A549 (cell line): ENCODE measurements at regions not wholly inside any gene's neighbourhood (a gene's known extent, or its start where the extent isn't known, plus 50 kb on each side); places are given as distances from the start of the nearest gene placed in this dataset.

Source experiments
- ATAC-seq, 2 experiments: fragments of 200-7000 bp in 1 of 2; fragments of >200 bp in 1 of 2; cut with Nextera tagmentation in 1 of 2; cut with Tn5 transposase in 1 of 2; 3 replicates each; pipeline versions ENCODE4 v1.8.0 to v1.9.1; 2018 to 2020; ENCODE audit warnings: mild to moderate bottlenecking in 1 of 2, moderate library complexity in 1 of 2
- CTCF ChIA-PET: fragments of 300-600 bp; sonication (Branson Sonifier 250); formaldehyde crosslinking; extraction: SDS; loops from one replicate; lab custom pipeline; 2021; ENCODE audit warnings: antibody characterized with exemption, inconsistent platforms; lab: Yijun Ruan, JAX
- POLR2A ChIA-PET: fragments of 350-600 bp; formaldehyde crosslinking; extraction: SDS; loops from one replicate; lab custom pipeline; 2021; ENCODE audit warnings: antibody characterized with exemption, inconsistent platforms; lab: Yijun Ruan, JAX
- DNase-seq, 2 experiments: peaks; one replicate each; pipeline versions ENCODE4 v3.0.0 to v3.0.0-alpha.2; 2011 to 2016; ENCODE audit warnings: low read depth in 1 of 2, low spot score in 1 of 2
- FAIRE-seq: peaks from 2 replicates; lab custom pipeline; 2011; peaks lifted over from hg19 to GRCh38; lab: Jason Lieb, UNC
- H3K27ac ChIP-seq, 2 experiments: fragments of >200 bp; sonication (Bioruptor Twin); formaldehyde crosslinking; 3 replicates each; pipeline ENCODE4 v1.5.1; 2016 to 2017
- H3K4me1 ChIP-seq: fragments of >200 bp; sonication (Bioruptor Twin); formaldehyde crosslinking; 3 replicates; pipeline ENCODE4 v1.6.1; 2016
- H3K4me2 ChIP-seq: fragments of >200 bp; sonication (Bioruptor Twin); formaldehyde crosslinking; 3 replicates; pipeline ENCODE4 v1.6.1; 2016
- H3K4me3 ChIP-seq: fragments of >200 bp; sonication (Bioruptor Twin); formaldehyde crosslinking; 3 replicates; pipeline ENCODE4 v1.5.1; 2016
- H3K9me3 ChIP-seq: fragments of >200 bp; sonication (Bioruptor Twin); formaldehyde crosslinking; 3 replicates; pipeline ENCODE4 v1.6.1; 2016
- BCL3 ChIP-seq: fragments of >200 bp; sonication (Bioruptor Twin); formaldehyde crosslinking; IDR thresholded peaks from 3 replicates; pipeline ENCODE4 v1.6.1; 2016
- BHLHE40 ChIP-seq: IDR thresholded peaks from 2 replicates; pipeline ENCODE4 v1.6.1; 2012; ENCODE audit warnings: low read depth, low read length, inconsistent platforms
- CBX8 ChIP-seq: fragments of 200-600 bp; sonication (generic); IDR thresholded peaks from 2 replicates; pipeline ENCODE4 v1.6.1; 2016
- CHD2 ChIP-seq: fragments of 150-350 bp; IDR thresholded peaks from 2 replicates; pipeline ENCODE4 v1.6.1; 2014; ENCODE audit warnings: low read length; ENCODE audit not compliant: partially characterized antibody
- CHD4 ChIP-seq: fragments of 200-600 bp; sonication (generic); IDR thresholded peaks from 2 replicates; pipeline ENCODE4 v1.6.1; 2016; ENCODE audit warnings: antibody characterized with exemption, mild to moderate bottlenecking, borderline replicate concordance
- CTCF ChIP-seq: fragments of >200 bp; sonication (Bioruptor Twin); formaldehyde crosslinking; IDR thresholded peaks from 3 replicates; pipeline ENCODE4 v1.5.1; 2016
- E2F6 ChIP-seq: IDR thresholded peaks from 2 replicates; pipeline ENCODE4 v1.6.1; 2012; ENCODE audit warnings: low read depth, borderline replicate concordance
- EHMT2 ChIP-seq: fragments of 200-600 bp; sonication (generic); IDR thresholded peaks from 2 replicates; pipeline ENCODE4 v1.6.1; 2016; ENCODE audit warnings: antibody characterized with exemption, low read depth, mild to moderate bottlenecking, moderate library complexity
- EP300 ChIP-seq, 2 experiments: fragments of >200 bp; sonication (Bioruptor Twin); formaldehyde crosslinking; IDR thresholded peaks; 2 replicates in 1 of 2; 3 replicates in 1 of 2; pipeline ENCODE4 v1.6.1; 2016 to 2017
- FOSB ChIP-seq: fragments of 250-450 bp; sonication (Bioruptor Pico); IDR thresholded peaks from 2 replicates; pipeline ENCODE4 v1.5.0; 2020; ENCODE audit warnings: mild to moderate bottlenecking, moderate library complexity
- HOXA7 ChIP-seq: fragments of 250-450 bp; sonication (Bioruptor Pico); IDR thresholded peaks from 2 replicates; pipeline ENCODE4 v1.5.0; 2020; ENCODE audit warnings: mild to moderate bottlenecking, moderate library complexity
- HOXB13 ChIP-seq: fragments of 250-450 bp; sonication (Bioruptor Pico); IDR thresholded peaks from 2 replicates; pipeline ENCODE4 v1.5.0; 2020; ENCODE audit warnings: low read depth, mild to moderate bottlenecking, moderate library complexity
- HOXB5 ChIP-seq: fragments of 250-450 bp; sonication (Bioruptor Pico); IDR thresholded peaks from 2 replicates; pipeline ENCODE4 v1.5.0; 2020; ENCODE audit warnings: mild to moderate bottlenecking, moderate library complexity
- JUNB ChIP-seq: fragments of >200 bp; sonication (Bioruptor Twin); formaldehyde crosslinking; IDR thresholded peaks from 2 replicates; pipeline ENCODE4 v1.6.1; 2016
- KDM5A ChIP-seq: fragments of 200-600 bp; sonication (generic); IDR thresholded peaks from 2 replicates; pipeline ENCODE4 v1.6.1; 2016; ENCODE audit warnings: antibody characterized with exemption, mild to moderate bottlenecking
- MAFK ChIP-seq: fragments of 450-650 bp; IDR thresholded peaks from 2 replicates; pipeline ENCODE4 v1.6.1; 2014; ENCODE audit not compliant: partially characterized antibody
- MYC ChIP-seq: IDR thresholded peaks from 2 replicates; pipeline ENCODE4 v1.6.1; 2012; ENCODE audit warnings: mild to moderate bottlenecking, inconsistent platforms, low read length, improper control_type of control experiment, borderline replicate concordance
- NFE2L2 ChIP-seq: fragments of 150-350 bp; conservative IDR thresholded peaks from 2 replicates; pipeline ENCODE4 v1.6.1; 2014; ENCODE audit warnings: low read length
- NR3C1 ChIP-seq: fragments of >200 bp; sonication (Bioruptor Twin); formaldehyde crosslinking; IDR thresholded peaks from 3 replicates; pipeline ENCODE4 v1.6.1; 2017
- PBX3 ChIP-seq: IDR thresholded peaks from 2 replicates; pipeline ENCODE4 v1.6.1; 2012
- PHF8 ChIP-seq: fragments of 200-600 bp; sonication (generic); IDR thresholded peaks from 2 replicates; pipeline ENCODE4 v1.6.1; 2016; ENCODE audit warnings: low read depth, mild to moderate bottlenecking, antibody characterized with exemption, moderate library complexity, borderline replicate concordance
- POLR2A ChIP-seq: IDR thresholded peaks from 2 replicates; pipeline ENCODE4 v1.6.1; 2012; ENCODE audit warnings: mild to moderate bottlenecking, low read length
- RAD21 ChIP-seq, 2 experiments: fragments of >200 bp in 1 of 2; sonication (Bioruptor Twin) in 1 of 2; formaldehyde crosslinking in 1 of 2; IDR thresholded peaks in 1 of 2; conservative IDR thresholded peaks in 1 of 2; 2 replicates in 1 of 2; 3 replicates in 1 of 2; pipeline ENCODE4 v1.6.1; 2012 to 2018; ENCODE audit warnings: inconsistent platforms in 1 of 2
- RARB ChIP-seq: fragments of 250-450 bp; sonication (Bioruptor Pico); IDR thresholded peaks from 2 replicates; pipeline ENCODE4 v1.8.0; 2021; ENCODE audit warnings: mild to moderate bottlenecking, moderate library complexity
- RCOR1 ChIP-seq: fragments of 150-350 bp; IDR thresholded peaks from 2 replicates; pipeline ENCODE4 v1.6.1; 2014; ENCODE audit warnings: antibody characterized with exemption, low read length, low read depth
- RFX5 ChIP-seq: fragments of 450-650 bp; IDR thresholded peaks from 2 replicates; pipeline ENCODE4 v1.7.1; 2014; ENCODE audit warnings: antibody characterized with exemption, mild to moderate bottlenecking, moderate library complexity
- RNF2 ChIP-seq: fragments of 200-600 bp; sonication (generic); IDR thresholded peaks from 2 replicates; pipeline ENCODE4 v1.6.1; 2016; ENCODE audit warnings: low read depth, mild to moderate bottlenecking, antibody characterized with exemption, moderate library complexity, borderline replicate concordance
- TP53 ChIP-seq: fragments of 250-450 bp; sonication (Bioruptor Pico); IDR thresholded peaks from 2 replicates; pipeline ENCODE4 v1.5.0; 2021; ENCODE audit warnings: mild to moderate bottlenecking, moderate library complexity
- ZSCAN20 ChIP-seq: fragments of 250-450 bp; sonication (Bioruptor Pico); IDR thresholded peaks from 2 replicates; pipeline ENCODE4 v1.8.0; 2022; ENCODE audit warnings: mild to moderate bottlenecking, moderate library complexity
- WGBS: methylation state at CpG from one replicate; pipeline ENCODE4 v1.1.6; 2017; ENCODE audit errors: missing lambda C conversion rate; 5-methylcytosine and 5-hydroxymethylcytosine counted together

GRCh38 chr13:29654843-29655547 is 59.5 kb upstream of the SLC7A1 start:
- no peak overlapping the region for H3K4me3 ChIP-seq
- POLR2A ChIA-PET, result no interaction called here
- no peak overlapping the region for H3K4me2 ChIP-seq
- H3K4me1 ChIP-seq, result no peaks in the 10 kb centered on the region
- CTCF ChIA-PET, result no interaction called here
- WGBS, result 16% methylated on average over 3 of the region's 3 CpGs
- ATAC-seq (no peak), DNase-seq (no peak), FAIRE-seq (no peak)
- TF ChIP-seq KDM5A, result no peak
- no peak for TF ChIP-seq CHD4
- no peak for TF ChIP-seq FOSB (CRISPR knock-in tag)
- TF ChIP-seq RAD21 (conservative IDR thresholded peaks at IDR 0.05 in 1 of 2, IDR thresholded peaks at IDR 0.05 in 1 of 2), result no peak
- no peak for TF ChIP-seq TP53 (CRISPR knock-in tag)
- TF ChIP-seq RARB (CRISPR knock-in tag), result no peak
- no peak for TF ChIP-seq MYC
- no peak for TF ChIP-seq BCL3
- no peak for TF ChIP-seq NFE2L2
- TF ChIP-seq CBX8, result no peak
- no peak for TF ChIP-seq NR3C1
- no peak for TF ChIP-seq CTCF
- no peak for TF ChIP-seq HOXA7 (CRISPR knock-in tag)
- TF ChIP-seq EP300 (IDR thresholded peaks at IDR 0.05), result no peak
- TF ChIP-seq JUNB, result no peak
- TF ChIP-seq RNF2, result no peak
- no peak for TF ChIP-seq BHLHE40
- TF ChIP-seq HOXB13, result no peak
- no peak for TF ChIP-seq E2F6
- no peak for TF ChIP-seq RFX5
- no peak overlapping the region for H3K27ac ChIP-seq
- H3K9me3 ChIP-seq, result no peaks in the 10 kb centered on the region

GRCh38 chr13:29654384-29654783 is 58.9 kb upstream of the SLC7A1 start:
- TF ChIP-seq ZSCAN20 (CRISPR knock-in tag), result no peak
- TF ChIP-seq EP300 (IDR thresholded peaks at IDR 0.05), result no peak
- no peak for TF ChIP-seq MYC
- TF ChIP-seq PHF8, result no peak
- no peak for TF ChIP-seq BHLHE40
- no peak for TF ChIP-seq KDM5A
- no peak for TF ChIP-seq FOSB (CRISPR knock-in tag)
- no peak for TF ChIP-seq BCL3
- TF ChIP-seq RCOR1, result no peak
- TF ChIP-seq RNF2, result no peak
- no peak for TF ChIP-seq HOXB5 (CRISPR knock-in tag)
- no peak for TF ChIP-seq CHD4
- no peak for TF ChIP-seq CTCF
- TF ChIP-seq CHD2, result no peak
- no peak for TF ChIP-seq PBX3
- TF ChIP-seq HOXA7 (CRISPR knock-in tag), result no peak
- no peak for TF ChIP-seq POLR2A
- no peak for TF ChIP-seq JUNB
- no peak for TF ChIP-seq EHMT2
- TF ChIP-seq MAFK, result no peak
- ATAC-seq (no peak), FAIRE-seq (no peak), DNase-seq (no peak)
- H3K9me3 ChIP-seq, result no peaks in the 10 kb centered on the region
- H3K27ac ChIP-seq, result no peak overlapping the region
- WGBS, result 70% methylated on average over 6 of the region's 6 CpGs
- H3K4me2 ChIP-seq, result no peak overlapping the region
- H3K4me1 ChIP-seq, result no peaks in the 10 kb centered on the region
- ChIA-PET CTCF (no interaction called here), POLR2A (no interaction called here)
- H3K4me3 ChIP-seq, result no peak overlapping the region
